Ovary (tissue), 3 donors: ENCODE measurements at regions not wholly inside any gene's neighbourhood (a gene's known extent, or its start where the extent isn't known, plus 50 kb on each side); places are given as distances from the start of the nearest gene placed in this dataset.

Source experiments
- EP300 ChIP-seq: sonication (generic); formaldehyde crosslinking; IDR thresholded peaks from one replicate; pipeline ENCODE4 v1.6.1; 2017; ENCODE audit warnings: antibody characterized with exemption
- POLR2A ChIP-seq: fragments of 450-650 bp; IDR thresholded peaks from one replicate; pipeline ENCODE4 v1.6.1; 2017; ENCODE audit warnings: antibody characterized with exemption, mild to moderate bottlenecking, moderate library complexity
- TF ChIP-seq, protein P1 (sequence below), 3 donors: fragments of 450-650 bp in 2 of 3; fragments of 200-600 bp in 1 of 3; IDR thresholded peaks; one replicate each; pipeline versions ENCODE4 v1.5.1 to v1.8.0; 2016 to 2022; ENCODE audit warnings: antibody characterized with exemption in 3 of 3, mild to moderate bottlenecking in 1 of 3
- donor health status: DM: no; HTN: no; CAD: no.

DNA sequence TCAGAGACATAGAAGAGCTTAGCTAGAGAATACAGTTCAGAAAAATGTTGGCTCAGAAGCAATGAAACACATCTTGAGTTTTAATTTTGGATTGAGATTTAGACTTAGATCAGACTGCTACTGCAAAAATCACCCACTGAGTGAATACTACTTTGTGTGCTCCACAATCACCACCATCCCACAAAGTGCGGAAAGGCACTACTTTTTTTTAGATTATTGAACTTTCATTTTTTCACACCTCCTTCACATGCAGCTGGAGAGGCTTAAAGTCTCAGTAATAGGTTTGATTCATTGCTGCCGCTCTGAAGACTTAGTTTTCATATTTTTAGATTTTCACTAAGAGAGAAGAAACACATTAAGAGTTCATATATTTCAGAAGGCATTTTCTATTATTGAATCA lies 289.9 kb upstream of the PRR20A start:
- TF ChIP-seq, protein P1, sequence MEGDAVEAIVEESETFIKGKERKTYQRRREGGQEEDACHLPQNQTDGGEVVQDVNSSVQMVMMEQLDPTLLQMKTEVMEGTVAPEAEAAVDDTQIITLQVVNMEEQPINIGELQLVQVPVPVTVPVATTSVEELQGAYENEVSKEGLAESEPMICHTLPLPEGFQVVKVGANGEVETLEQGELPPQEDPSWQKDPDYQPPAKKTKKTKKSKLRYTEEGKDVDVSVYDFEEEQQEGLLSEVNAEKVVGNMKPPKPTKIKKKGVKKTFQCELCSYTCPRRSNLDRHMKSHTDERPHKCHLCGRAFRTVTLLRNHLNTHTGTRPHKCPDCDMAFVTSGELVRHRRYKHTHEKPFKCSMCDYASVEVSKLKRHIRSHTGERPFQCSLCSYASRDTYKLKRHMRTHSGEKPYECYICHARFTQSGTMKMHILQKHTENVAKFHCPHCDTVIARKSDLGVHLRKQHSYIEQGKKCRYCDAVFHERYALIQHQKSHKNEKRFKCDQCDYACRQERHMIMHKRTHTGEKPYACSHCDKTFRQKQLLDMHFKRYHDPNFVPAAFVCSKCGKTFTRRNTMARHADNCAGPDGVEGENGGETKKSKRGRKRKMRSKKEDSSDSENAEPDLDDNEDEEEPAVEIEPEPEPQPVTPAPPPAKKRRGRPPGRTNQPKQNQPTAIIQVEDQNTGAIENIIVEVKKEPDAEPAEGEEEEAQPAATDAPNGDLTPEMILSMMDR (IDR thresholded peaks at IDR 0.05): no peak
- TF ChIP-seq POLR2A (no peak), EP300 (no peak)
